RWPE1 (cell line): ENCODE measurements at regions not wholly inside any gene's neighbourhood (a gene's known extent, or its start where the extent isn't known, plus 50 kb on each side); places are given as distances from the start of the nearest gene placed in this dataset.
A peak's percentile ranks its signal among the peaks of the same experiment; 100 is the strongest.

ENCODE experiments used
- CTCF ChIA-PET: fragments of 350-600 bp; sonication (Branson Sonifier 250); formaldehyde crosslinking; extraction: SDS; loops from one replicate; lab custom pipeline; 2021; lab: Yijun Ruan, JAX
- POLR2A ChIA-PET: fragments of 400-600 bp; formaldehyde crosslinking; extraction: SDS; loops from one replicate; lab custom pipeline; 2020; ENCODE audit warnings: antibody characterized with exemption; ENCODE audit not compliant: low non-redundant PET; lab: Yijun Ruan, JAX
- DNase-seq: peaks from one replicate; pipeline ENCODE4 v3.0.0; 2012; ENCODE audit warnings: low spot score
- H3K27ac ChIP-seq: fragments of 450-650 bp; 2 replicates; pipeline ENCODE4 v1.5.1; 2017
- CTCF ChIP-seq: fragments of 450-650 bp; conservative IDR thresholded peaks from 2 replicates; pipeline ENCODE4 v1.5.1; 2017; ENCODE audit warnings: low read depth, mild to moderate bottlenecking

- TF ChIP-seq CTCF: no peak
- POLR2A ChIA-PET: no interaction called here
Measured at GRCh38 chr1:5632224-5632623, 360.0 kb downstream of the NPHP4 start.

GRCh38 chr1:5628416-5628815 is 363.8 kb downstream of the NPHP4 start:
- no peak overlapping the region for H3K27ac ChIP-seq
- ChIA-PET CTCF (interaction anchor here (1.6 kb wide), 1 partner anchor 117 kb away, joined by 5 read pairs; no protein-coding TSS in a partner anchor), POLR2A (no interaction called here)
- DNase-seq: no peak
- TF ChIP-seq CTCF: no peak

More at GRCh38 chr1:5632224-5632623, 360.0 kb downstream of the NPHP4 start:
- CTCF ChIA-PET: no interaction called here
- no peak overlapping the region; the same call in 1 of the 2 replicates for H3K27ac ChIP-seq
- no peak for DNase-seq

GRCh38 chr1:5623399-5623798 is 368.8 kb downstream of the NPHP4 start:
- no peak for TF ChIP-seq CTCF
- H3K27ac ChIP-seq: peak overlapping the region; percentile 98
- ChIA-PET CTCF (interaction anchor here (0.6 kb wide), 1 partner anchor 33 kb away, joined by 3 read pairs; no protein-coding TSS in a partner anchor), POLR2A (no interaction called here)
- DNase-seq: no peak

GRCh38 chr1:5622412-5622811 is 369.8 kb downstream of the NPHP4 start:
- DNase-seq: peak; percentile 44
- ChIA-PET POLR2A (no interaction called here), CTCF (interaction anchor here (0.6 kb wide), 1 partner anchor 32 kb away, joined by 3 read pairs; no protein-coding TSS in a partner anchor)
- H3K27ac ChIP-seq: peak overlapping the region; percentile 98
- TF ChIP-seq CTCF: no peak

- no peak for DNase-seq
- TF ChIP-seq CTCF: no peak
- CTCF ChIA-PET: interaction anchor here (0.6 kb wide), 1 partner anchor 650 kb away, joined by 3 read pairs; no protein-coding TSS in a partner anchor
- peak overlapping the region; percentile 87 for H3K27ac ChIP-seq
- POLR2A ChIA-PET: no interaction called here
Measured at GRCh38 chr1:5621692-5622091, 370.5 kb downstream of the NPHP4 start.

GRCh38 chr1:5620997-5621396 is 371.2 kb downstream of the NPHP4 start:
- H3K27ac ChIP-seq: peak overlapping the region; percentile 87
- CTCF ChIA-PET: interaction anchor here (0.6 to 0.7 kb wide), 2 partner anchors 9 to 493 kb away, joined by 3 read pairs; no protein-coding TSS in a partner anchor
- DNase-seq: peak; percentile 52
- POLR2A ChIA-PET: no interaction called here
- no peak; the same call in 1 of the 2 replicates for TF ChIP-seq CTCF
